ENCODE measurements at regions not wholly inside any gene's neighbourhood (a gene's known extent, or its start where the extent isn't known, plus 50 kb on each side); places are given as distances from the start of the nearest gene placed in this dataset.
A peak's percentile ranks its signal among the peaks of the same experiment; 100 is the strongest.

GRCh38 chr11:27250867-27251665 lies 111.9 kb downstream of the CCDC34 start:
- no peak for ATAC-seq (ENCODE audit: low read depth in 2 of 2)
- no peaks in the 10 kb centered on the region for H3K27me3 ChIP-seq (ENCODE audit: control insufficient read depth, insufficient read depth, low read length)
- no peak overlapping the region for H3K27ac ChIP-seq (ENCODE audit: insufficient read depth, low read length, poor library complexity, severe bottlenecking)
- Mint-ChIP-seq H3K9me3 (peaks cover 0 to 7% (median 0%) of the 10 kb centered on the region in 7 donors), H3K27me3 (peaks cover 5% of the 10 kb centered on the region), H3K4me3 (no peak overlapping the region), H3K4me1 (no peaks in the 10 kb centered on the region), H3K36me3 (no peaks in the 10 kb centered on the region), H3K27ac (peak overlapping the region in 1 of 3 donors; percentile 24)
- H3K36me3 ChIP-seq (ENCODE audit: control insufficient read depth, insufficient read depth, low read length), result no peaks in the 10 kb centered on the region
- H3K4me1 ChIP-seq (ENCODE audit: control insufficient read depth, insufficient read depth, low read length, poor library complexity, severe bottlenecking), result no peaks in the 10 kb centered on the region
- no peak for DNase-seq
- H3K4me3 ChIP-seq (ENCODE audit: low read depth, low read length), result no peak overlapping the region
- H3K9me3 ChIP-seq (ENCODE audit: control insufficient read depth in 2 of 2, low read length in 2 of 2), result no peaks in the 10 kb centered on the region

- no peak overlapping the region for H3K4me3 ChIP-seq (ENCODE audit: low read depth, low read length)
- no peaks in the 10 kb centered on the region for H3K9me3 ChIP-seq (ENCODE audit: control insufficient read depth in 2 of 2, low read length in 2 of 2)
- H3K4me3 Mint-ChIP-seq, result no peak overlapping the region
- no peaks in the 10 kb centered on the region for H3K36me3 ChIP-seq (ENCODE audit: control insufficient read depth, insufficient read depth, low read length)
- peaks cover 0 to 4% (median 0%) of the 10 kb centered on the region in 7 donors for H3K9me3 Mint-ChIP-seq
- H3K27me3 ChIP-seq (ENCODE audit: control insufficient read depth, insufficient read depth, low read length), result no peaks in the 10 kb centered on the region
- DNase-seq, result no peak
- H3K27ac Mint-ChIP-seq, result no peak overlapping the region
- no peak overlapping the region for H3K27ac ChIP-seq (ENCODE audit: insufficient read depth, low read length, poor library complexity, severe bottlenecking)
- H3K4me1 ChIP-seq (ENCODE audit: control insufficient read depth, insufficient read depth, low read length, poor library complexity, severe bottlenecking), result no peaks in the 10 kb centered on the region
- ATAC-seq (ENCODE audit: low read depth in 2 of 2), result no peak
- H3K4me1 Mint-ChIP-seq, result no peaks in the 10 kb centered on the region
- H3K36me3 Mint-ChIP-seq, result no peaks in the 10 kb centered on the region
- H3K27me3 Mint-ChIP-seq, result peaks cover 5% of the 10 kb centered on the region
These were observed 114.2 kb downstream of the CCDC34 start for GRCh38 chr11:27248576-27249509.

GRCh38 chr11:27247660-27248059 lies 115.4 kb downstream of the CCDC34 start:
- H3K27ac Mint-ChIP-seq, result no peak overlapping the region
- Histone ChIP-seq H3K4me1 (ENCODE audit: control insufficient read depth, insufficient read depth, low read length, poor library complexity, severe bottlenecking) (no peaks in the 10 kb centered on the region), H3K9me3 (ENCODE audit: control insufficient read depth in 2 of 2, low read length in 2 of 2) (no peaks in the 10 kb centered on the region), H3K36me3 (ENCODE audit: control insufficient read depth, insufficient read depth, low read length) (no peaks in the 10 kb centered on the region), H3K27me3 (ENCODE audit: control insufficient read depth, insufficient read depth, low read length) (no peaks in the 10 kb centered on the region), H3K4me3 (ENCODE audit: low read depth, low read length) (no peak overlapping the region), H3K27ac (ENCODE audit: insufficient read depth, low read length, poor library complexity, severe bottlenecking) (no peak overlapping the region)
- ATAC-seq (ENCODE audit: low read depth in 2 of 2) (no peak), DNase-seq (no peak)
- H3K4me3 Mint-ChIP-seq, result no peak overlapping the region
- no peaks in the 10 kb centered on the region for H3K4me1 Mint-ChIP-seq
- no peaks in the 10 kb centered on the region for H3K27me3 Mint-ChIP-seq
- peaks cover 0 to 4% (median 0%) of the 10 kb centered on the region in 7 donors for H3K9me3 Mint-ChIP-seq
- no peaks in the 10 kb centered on the region for H3K36me3 Mint-ChIP-seq

- no peak for DNase-seq
- H3K4me1 ChIP-seq (ENCODE audit: control insufficient read depth, insufficient read depth, low read length, poor library complexity, severe bottlenecking), result no peaks in the 10 kb centered on the region
- H3K27me3 Mint-ChIP-seq, result no peaks in the 10 kb centered on the region
These were observed 116.1 kb downstream of the CCDC34 start for GRCh38 chr11:27246925-27247324.

GRCh38 chr11:27244900-27245299 lies 118.1 kb downstream of the CCDC34 start:
- Mint-ChIP-seq H3K4me3 (no peak overlapping the region), H3K9me3 (peaks cover 0 to 4% (median 0%) of the 10 kb centered on the region in 7 donors), H3K4me1 (no peaks in the 10 kb centered on the region), H3K36me3 (no peaks in the 10 kb centered on the region), H3K27ac (no peak overlapping the region), H3K27me3 (no peaks in the 10 kb centered on the region)
- peaks cover 1% of the 10 kb centered on the region for H3K27me3 ChIP-seq (ENCODE audit: control insufficient read depth, insufficient read depth, low read length)
- DNase-seq (no peak), ATAC-seq (ENCODE audit: low read depth in 2 of 2) (no peak)
- no peak overlapping the region for H3K4me3 ChIP-seq (ENCODE audit: low read depth, low read length)
- no peaks in the 10 kb centered on the region for H3K4me1 ChIP-seq (ENCODE audit: control insufficient read depth, insufficient read depth, low read length, poor library complexity, severe bottlenecking)
- H3K9me3 ChIP-seq (ENCODE audit: control insufficient read depth in 2 of 2, low read length in 2 of 2), result no peaks in the 10 kb centered on the region
- H3K27ac ChIP-seq (ENCODE audit: insufficient read depth, low read length, poor library complexity, severe bottlenecking), result no peak overlapping the region
- H3K36me3 ChIP-seq (ENCODE audit: control insufficient read depth, insufficient read depth, low read length), result no peaks in the 10 kb centered on the region

More at GRCh38 chr11:27246925-27247324, 116.1 kb downstream of the CCDC34 start:
- no peak for ATAC-seq (ENCODE audit: low read depth in 2 of 2)
- no peak overlapping the region for H3K27ac ChIP-seq (ENCODE audit: insufficient read depth, low read length, poor library complexity, severe bottlenecking)
- H3K4me3 Mint-ChIP-seq, result no peak overlapping the region
- H3K4me1 Mint-ChIP-seq, result no peaks in the 10 kb centered on the region
- no peaks in the 10 kb centered on the region for H3K27me3 ChIP-seq (ENCODE audit: control insufficient read depth, insufficient read depth, low read length)
- no peak overlapping the region for H3K27ac Mint-ChIP-seq
- no peaks in the 10 kb centered on the region for H3K9me3 ChIP-seq (ENCODE audit: control insufficient read depth in 2 of 2, low read length in 2 of 2)
- H3K9me3 Mint-ChIP-seq, result peaks cover 0 to 4% (median 0%) of the 10 kb centered on the region in 7 donors
- H3K36me3 ChIP-seq (ENCODE audit: control insufficient read depth, insufficient read depth, low read length), result no peaks in the 10 kb centered on the region
- H3K4me3 ChIP-seq (ENCODE audit: low read depth, low read length), result no peak overlapping the region
- H3K36me3 Mint-ChIP-seq, result no peaks in the 10 kb centered on the region

- Histone ChIP-seq H3K27me3 (ENCODE audit: control insufficient read depth, insufficient read depth, low read length) (peaks cover 1% of the 10 kb centered on the region), H3K4me1 (ENCODE audit: control insufficient read depth, insufficient read depth, low read length, poor library complexity, severe bottlenecking) (no peaks in the 10 kb centered on the region), H3K9me3 (ENCODE audit: control insufficient read depth in 2 of 2, low read length in 2 of 2) (no peaks in the 10 kb centered on the region), H3K4me3 (ENCODE audit: low read depth, low read length) (no peak overlapping the region), H3K27ac (ENCODE audit: insufficient read depth, low read length, poor library complexity, severe bottlenecking) (no peak overlapping the region), H3K36me3 (ENCODE audit: control insufficient read depth, insufficient read depth, low read length) (no peaks in the 10 kb centered on the region)
- H3K27ac Mint-ChIP-seq, result no peak overlapping the region
- no peak overlapping the region for H3K4me3 Mint-ChIP-seq
- H3K36me3 Mint-ChIP-seq, result no peaks in the 10 kb centered on the region
- no peaks in the 10 kb centered on the region for H3K4me1 Mint-ChIP-seq
- no peak for DNase-seq
- H3K9me3 Mint-ChIP-seq, result peaks cover 0 to 2% (median 0%) of the 10 kb centered on the region in 7 donors
- ATAC-seq (ENCODE audit: low read depth in 2 of 2), result no peak
- H3K27me3 Mint-ChIP-seq, result no peaks in the 10 kb centered on the region
These were observed 120.4 kb downstream of the CCDC34 start for GRCh38 chr11:27242591-27242990.

- Histone ChIP-seq H3K4me3 (ENCODE audit: low read depth, low read length) (no peak overlapping the region), H3K36me3 (ENCODE audit: control insufficient read depth, insufficient read depth, low read length) (no peaks in the 10 kb centered on the region), H3K9me3 (ENCODE audit: control insufficient read depth in 2 of 2, low read length in 2 of 2) (no peaks in the 10 kb centered on the region), H3K4me1 (ENCODE audit: control insufficient read depth, insufficient read depth, low read length, poor library complexity, severe bottlenecking) (no peaks in the 10 kb centered on the region), H3K27ac (ENCODE audit: insufficient read depth, low read length, poor library complexity, severe bottlenecking) (no peak overlapping the region), H3K27me3 (ENCODE audit: control insufficient read depth, insufficient read depth, low read length) (peaks cover 1% of the 10 kb centered on the region)
- ATAC-seq (ENCODE audit: low read depth in 2 of 2) (no peak), DNase-seq (no peak)
- no peak overlapping the region for H3K27ac Mint-ChIP-seq
- peaks cover 0 to 2% (median 0%) of the 10 kb centered on the region in 7 donors for H3K9me3 Mint-ChIP-seq
- no peaks in the 10 kb centered on the region for H3K4me1 Mint-ChIP-seq
- H3K4me3 Mint-ChIP-seq, result peak overlapping the region in 1 of 4 donors; percentile 5
- no peaks in the 10 kb centered on the region for H3K36me3 Mint-ChIP-seq
- H3K27me3 Mint-ChIP-seq, result no peaks in the 10 kb centered on the region
These were observed 121.5 kb downstream of the CCDC34 start for GRCh38 chr11:27241311-27242122.

Data from CD4-positive, CD25-positive, alpha-beta regulatory T cell (primary cell).